ENCODE measurements at regions not wholly inside any gene's neighbourhood (a gene's known extent, or its start where the extent isn't known, plus 50 kb on each side); places are given as distances from the start of the nearest gene placed in this dataset.

DNA sequence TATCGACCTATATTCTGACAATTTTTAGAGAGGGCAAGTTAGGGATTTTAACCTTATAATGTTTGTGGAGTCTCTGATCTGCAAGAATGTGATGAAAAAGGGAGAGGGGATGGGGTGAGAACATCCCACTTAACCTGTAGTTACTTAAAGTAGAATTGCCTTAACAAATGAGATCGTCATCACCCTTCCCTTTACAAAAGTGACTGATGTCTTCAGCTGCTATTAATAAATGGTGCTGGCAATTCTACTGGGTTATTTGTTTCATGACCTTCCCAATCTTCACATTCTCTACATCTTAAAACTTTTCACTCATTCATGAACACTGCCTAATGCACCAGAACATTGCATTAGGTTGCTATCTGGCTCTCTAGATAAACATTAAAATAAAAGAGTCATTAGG lies 873.4 kb upstream of the LCORL start:
- TF ChIP-seq GABPA (IDR thresholded peaks at IDR 0.05; ENCODE audit: low read depth) (no peak), POLR2AphosphoS5 (IDR thresholded peaks at IDR 0.05; ENCODE audit: low read depth) (no peak)
- TF ChIP-seq, protein P1, sequence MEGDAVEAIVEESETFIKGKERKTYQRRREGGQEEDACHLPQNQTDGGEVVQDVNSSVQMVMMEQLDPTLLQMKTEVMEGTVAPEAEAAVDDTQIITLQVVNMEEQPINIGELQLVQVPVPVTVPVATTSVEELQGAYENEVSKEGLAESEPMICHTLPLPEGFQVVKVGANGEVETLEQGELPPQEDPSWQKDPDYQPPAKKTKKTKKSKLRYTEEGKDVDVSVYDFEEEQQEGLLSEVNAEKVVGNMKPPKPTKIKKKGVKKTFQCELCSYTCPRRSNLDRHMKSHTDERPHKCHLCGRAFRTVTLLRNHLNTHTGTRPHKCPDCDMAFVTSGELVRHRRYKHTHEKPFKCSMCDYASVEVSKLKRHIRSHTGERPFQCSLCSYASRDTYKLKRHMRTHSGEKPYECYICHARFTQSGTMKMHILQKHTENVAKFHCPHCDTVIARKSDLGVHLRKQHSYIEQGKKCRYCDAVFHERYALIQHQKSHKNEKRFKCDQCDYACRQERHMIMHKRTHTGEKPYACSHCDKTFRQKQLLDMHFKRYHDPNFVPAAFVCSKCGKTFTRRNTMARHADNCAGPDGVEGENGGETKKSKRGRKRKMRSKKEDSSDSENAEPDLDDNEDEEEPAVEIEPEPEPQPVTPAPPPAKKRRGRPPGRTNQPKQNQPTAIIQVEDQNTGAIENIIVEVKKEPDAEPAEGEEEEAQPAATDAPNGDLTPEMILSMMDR (IDR thresholded peaks at IDR 0.05; ENCODE audit: insufficient read depth, low read length) = no peak
- TF ChIP-seq, protein P2, sequence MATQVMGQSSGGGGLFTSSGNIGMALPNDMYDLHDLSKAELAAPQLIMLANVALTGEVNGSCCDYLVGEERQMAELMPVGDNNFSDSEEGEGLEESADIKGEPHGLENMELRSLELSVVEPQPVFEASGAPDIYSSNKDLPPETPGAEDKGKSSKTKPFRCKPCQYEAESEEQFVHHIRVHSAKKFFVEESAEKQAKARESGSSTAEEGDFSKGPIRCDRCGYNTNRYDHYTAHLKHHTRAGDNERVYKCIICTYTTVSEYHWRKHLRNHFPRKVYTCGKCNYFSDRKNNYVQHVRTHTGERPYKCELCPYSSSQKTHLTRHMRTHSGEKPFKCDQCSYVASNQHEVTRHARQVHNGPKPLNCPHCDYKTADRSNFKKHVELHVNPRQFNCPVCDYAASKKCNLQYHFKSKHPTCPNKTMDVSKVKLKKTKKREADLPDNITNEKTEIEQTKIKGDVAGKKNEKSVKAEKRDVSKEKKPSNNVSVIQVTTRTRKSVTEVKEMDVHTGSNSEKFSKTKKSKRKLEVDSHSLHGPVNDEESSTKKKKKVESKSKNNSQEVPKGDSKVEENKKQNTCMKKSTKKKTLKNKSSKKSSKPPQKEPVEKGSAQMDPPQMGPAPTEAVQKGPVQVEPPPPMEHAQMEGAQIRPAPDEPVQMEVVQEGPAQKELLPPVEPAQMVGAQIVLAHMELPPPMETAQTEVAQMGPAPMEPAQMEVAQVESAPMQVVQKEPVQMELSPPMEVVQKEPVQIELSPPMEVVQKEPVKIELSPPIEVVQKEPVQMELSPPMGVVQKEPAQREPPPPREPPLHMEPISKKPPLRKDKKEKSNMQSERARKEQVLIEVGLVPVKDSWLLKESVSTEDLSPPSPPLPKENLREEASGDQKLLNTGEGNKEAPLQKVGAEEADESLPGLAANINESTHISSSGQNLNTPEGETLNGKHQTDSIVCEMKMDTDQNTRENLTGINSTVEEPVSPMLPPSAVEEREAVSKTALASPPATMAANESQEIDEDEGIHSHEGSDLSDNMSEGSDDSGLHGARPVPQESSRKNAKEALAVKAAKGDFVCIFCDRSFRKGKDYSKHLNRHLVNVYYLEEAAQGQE (IDR thresholded peaks at IDR 0.05; ENCODE audit: insufficient replicate concordance, low read depth) = no peak

Data from HL-60 (cell line).